HG03097 (cell line): ENCODE measurements at regions not wholly inside any gene's neighbourhood (a gene's known extent, or its start where the extent isn't known, plus 50 kb on each side); places are given as distances from the start of the nearest gene placed in this dataset.

Source experiments
- ATAC-seq: cut with Tn5 transposase; IDR thresholded peaks from one replicate; pipeline ENCODE4 v1.9.1; 2021; ENCODE audit not compliant: unreplicated experiment, low FRiP score

DNA sequence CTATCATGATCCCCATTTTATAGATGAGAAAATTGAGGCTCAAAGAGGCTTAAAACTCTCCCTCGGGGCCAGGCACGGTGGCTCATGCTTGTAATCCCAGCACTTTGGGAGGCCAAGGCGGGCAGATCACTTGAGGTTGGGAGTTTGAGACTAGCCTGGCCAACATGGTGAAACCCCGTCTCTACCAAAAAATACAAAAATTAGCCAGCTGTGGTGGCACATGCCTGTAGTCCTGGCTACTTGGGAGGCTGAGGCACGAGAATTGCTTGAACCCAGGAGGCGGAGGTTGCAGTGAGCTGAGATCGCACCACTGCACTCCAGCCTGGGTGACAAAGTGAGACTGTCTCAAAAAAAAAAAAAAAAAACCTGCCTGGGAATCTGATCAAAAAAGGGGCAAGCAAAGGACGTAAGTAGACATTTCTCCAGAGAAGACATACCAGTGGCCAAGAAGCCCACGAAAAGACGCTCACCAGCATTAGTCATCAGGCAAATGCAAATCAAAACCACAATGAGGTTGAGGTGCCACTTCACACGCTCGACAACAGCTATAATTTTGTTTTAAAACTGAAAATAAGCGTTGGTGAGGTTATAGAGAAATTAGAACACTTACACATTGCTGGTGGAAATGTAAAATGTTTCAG, 115.1 kb upstream of the TNRC6C start:
- peak; percentile 54 for ATAC-seq

DNA sequence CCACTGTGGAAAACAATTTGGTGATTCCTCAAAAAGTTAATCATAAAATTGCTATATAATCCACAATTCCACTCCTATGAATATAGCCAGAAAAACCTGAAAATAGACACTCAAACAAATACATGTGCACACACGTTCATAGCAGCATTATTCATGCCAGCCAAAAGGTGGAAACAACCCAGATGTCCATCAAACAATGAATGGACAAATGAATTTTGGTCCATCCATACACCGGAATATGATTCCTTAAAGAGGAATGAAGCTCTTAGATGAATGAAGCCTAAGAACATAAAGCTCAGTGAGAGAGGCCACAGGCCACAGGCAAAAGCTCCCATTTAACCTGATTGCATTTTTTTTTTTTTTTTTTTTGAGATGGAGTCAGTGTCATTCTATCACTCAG, 114.6 kb upstream of the TNRC6C start:
- ATAC-seq = no peak

DNA sequence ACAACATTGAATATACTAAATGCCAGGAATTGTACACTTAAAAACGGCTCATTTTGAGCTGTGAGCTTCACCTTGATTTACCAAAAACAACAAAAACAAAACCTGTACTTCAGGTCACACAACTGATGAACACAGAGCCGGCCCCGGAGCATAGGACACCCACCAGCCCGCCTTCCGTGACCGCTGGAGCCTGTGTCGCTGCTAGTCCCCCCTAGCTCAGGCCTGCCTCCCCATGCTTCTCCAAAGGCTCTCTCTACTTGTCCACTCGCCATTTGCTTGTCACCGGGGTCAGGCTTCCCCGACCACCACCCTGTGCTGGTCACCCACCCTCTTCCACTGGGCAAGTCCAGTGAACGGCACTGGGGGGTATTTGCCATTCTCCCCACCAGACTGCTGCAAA, 113.8 kb upstream of the TNRC6C start:
- no peak for ATAC-seq

DNA sequence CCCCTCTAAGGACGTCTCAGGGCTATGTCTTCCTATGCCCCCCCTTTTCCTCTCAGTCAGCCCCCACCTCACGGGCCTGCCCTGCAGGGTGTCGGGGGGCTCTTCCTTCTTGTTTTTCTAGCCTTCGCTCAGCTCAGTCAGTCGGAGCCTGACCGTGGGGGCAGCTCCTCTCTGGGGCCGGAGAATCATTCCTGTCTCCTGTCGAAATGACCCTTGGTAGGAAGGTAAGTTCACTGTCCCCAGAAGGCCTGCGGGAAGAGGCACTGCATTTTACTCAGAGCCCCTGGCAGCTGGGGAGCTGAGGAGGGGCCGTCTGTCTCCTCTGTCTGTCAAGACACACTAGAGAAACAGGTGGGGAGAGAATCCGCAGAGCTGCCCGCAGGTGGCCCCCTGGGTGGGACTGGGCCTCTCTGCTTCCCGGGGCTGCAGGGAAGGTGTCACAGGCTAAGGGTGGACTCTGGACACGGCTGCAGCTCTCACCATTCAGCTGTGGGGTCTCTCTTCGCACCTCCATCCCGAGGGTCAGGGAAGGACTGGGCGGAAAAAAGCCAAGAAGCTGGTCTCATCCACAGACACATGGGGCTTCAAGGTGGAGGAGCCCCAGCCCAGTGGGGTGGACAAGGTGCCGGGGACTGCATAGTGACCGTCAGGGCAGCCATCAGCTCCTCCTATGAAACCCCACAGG, 112.8 kb upstream of the TNRC6C start:
- ATAC-seq = no peak

- ATAC-seq = no peak
Observed at GRCh38 chr17:77846531-77847085, 111.9 kb upstream of the TNRC6C start.

DNA sequence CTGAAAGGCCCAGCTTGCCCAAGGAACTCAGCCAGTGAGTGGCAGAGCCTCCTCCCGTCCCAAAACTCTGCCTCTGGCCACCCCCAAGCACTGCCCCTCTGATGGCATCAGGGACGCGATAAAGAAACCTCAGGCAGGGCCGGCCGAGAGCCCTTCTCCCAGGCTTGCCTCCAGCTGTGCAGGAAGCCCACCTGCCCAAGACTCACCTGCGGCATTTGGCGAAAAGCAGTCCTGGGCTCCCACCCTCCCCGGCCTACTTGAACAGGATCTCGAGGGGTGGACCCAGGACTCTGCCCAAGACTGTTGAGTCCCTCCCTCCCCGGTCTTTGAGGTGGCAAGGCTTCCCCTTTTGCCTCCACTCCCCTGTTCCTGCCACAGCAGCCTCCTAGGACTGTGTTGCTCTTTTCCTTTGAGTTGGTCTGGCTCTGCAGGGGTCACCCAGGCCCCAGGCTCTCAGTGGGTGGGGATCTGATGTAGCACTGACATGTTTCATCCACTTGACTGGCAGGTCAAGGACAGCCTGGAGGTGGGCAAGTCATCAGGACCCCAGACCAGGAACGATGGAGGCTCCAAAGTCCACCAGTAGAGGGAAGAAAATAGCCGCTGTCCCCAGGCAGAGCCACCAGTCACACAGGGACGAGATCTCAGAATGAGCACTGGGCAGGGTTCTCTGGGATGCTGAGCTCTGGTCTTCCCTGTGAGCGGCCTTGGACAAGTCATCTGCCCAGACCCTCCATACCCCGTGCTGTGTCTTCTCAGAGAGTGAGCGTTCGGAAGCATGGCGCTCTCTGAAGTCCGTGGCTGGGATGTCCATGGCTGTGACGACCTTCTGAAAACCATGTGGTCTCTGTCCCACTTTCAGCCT, 111.0 kb upstream of the TNRC6C start:
- ATAC-seq = no peak

- ATAC-seq = no peak
Observed at GRCh38 chr17:77848257-77848656, 110.2 kb upstream of the TNRC6C start.

GRCh38 chr17:77849239-77849638, 109.3 kb upstream of the TNRC6C start:
- ATAC-seq = no peak

GRCh38 chr17:77851921-77852320, 106.6 kb upstream of the TNRC6C start:
- no peak for ATAC-seq

GRCh38 chr17:77852731-77853130, 105.8 kb upstream of the TNRC6C start:
- no peak for ATAC-seq

DNA sequence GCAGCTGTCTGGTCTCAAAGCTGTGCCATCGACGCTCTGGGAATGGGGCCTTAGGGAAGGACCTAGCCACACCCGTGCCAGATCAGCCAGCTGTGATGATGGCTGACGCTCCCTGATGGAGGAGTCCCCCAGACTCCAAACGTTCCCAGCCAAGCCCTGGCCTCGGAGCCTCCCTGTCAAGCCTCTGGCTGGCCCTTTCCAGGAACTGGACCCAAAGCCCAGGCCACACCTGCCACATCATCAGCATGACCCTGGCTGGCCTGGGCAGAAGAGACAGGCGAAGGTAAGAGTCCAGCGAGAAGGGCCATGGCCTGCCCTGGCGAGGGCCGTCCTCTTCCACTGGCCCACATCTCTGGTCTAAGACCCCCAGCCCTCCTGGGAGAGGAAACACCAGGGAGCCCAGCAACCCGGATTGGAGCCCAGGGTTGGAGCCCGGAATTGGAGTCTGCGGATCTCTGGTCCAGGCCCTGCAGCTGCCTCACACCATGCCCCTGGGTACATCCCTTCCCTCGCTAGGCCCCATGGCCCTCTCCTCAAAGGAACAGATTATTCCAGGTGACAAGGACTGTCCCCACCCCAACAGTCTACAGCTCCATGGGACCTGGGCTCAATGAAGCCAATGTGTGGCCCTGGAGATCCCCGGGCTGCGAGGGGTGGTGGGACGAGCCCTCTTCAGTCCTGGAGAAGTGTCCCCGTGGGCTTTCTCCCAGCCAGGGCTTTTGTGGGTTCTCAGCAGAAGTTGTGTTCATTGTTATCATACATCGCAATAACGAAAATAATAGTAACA, 105.1 kb upstream of the TNRC6C start:
- no peak for ATAC-seq

DNA sequence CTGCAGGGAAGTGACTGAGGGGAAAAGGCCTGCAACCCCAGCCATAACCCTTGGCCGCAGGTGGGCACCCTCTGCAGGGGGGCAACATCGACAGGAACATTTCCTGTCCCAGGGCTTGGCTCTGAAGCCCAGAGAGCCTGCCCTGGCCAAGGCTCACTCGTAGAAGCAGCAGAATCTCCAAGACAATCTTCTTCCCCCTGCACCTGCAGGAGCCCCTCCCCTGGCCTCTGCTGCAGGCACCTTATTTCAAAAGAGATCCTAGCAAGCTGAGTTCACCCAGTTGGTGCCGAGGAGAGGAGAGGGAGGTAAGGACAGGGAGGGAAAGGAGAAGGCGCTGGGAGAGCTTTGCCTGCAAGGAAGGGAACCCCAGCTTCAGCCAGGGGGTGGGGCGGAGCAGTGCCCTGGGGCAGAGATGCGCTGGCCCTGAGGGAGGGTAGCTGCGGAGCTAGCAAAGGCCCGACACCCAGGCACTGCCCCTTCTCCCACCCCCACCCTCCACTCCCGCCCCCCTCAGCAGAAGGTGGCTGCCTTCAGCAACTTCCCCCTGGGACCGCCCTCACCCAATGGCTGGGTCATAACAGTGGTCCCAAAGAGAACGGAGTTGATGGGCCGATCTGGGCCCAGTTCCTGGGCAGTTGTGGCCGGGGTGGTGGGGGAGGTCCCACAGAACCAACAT, 104.3 kb upstream of the TNRC6C start:
- ATAC-seq = no peak

DNA sequence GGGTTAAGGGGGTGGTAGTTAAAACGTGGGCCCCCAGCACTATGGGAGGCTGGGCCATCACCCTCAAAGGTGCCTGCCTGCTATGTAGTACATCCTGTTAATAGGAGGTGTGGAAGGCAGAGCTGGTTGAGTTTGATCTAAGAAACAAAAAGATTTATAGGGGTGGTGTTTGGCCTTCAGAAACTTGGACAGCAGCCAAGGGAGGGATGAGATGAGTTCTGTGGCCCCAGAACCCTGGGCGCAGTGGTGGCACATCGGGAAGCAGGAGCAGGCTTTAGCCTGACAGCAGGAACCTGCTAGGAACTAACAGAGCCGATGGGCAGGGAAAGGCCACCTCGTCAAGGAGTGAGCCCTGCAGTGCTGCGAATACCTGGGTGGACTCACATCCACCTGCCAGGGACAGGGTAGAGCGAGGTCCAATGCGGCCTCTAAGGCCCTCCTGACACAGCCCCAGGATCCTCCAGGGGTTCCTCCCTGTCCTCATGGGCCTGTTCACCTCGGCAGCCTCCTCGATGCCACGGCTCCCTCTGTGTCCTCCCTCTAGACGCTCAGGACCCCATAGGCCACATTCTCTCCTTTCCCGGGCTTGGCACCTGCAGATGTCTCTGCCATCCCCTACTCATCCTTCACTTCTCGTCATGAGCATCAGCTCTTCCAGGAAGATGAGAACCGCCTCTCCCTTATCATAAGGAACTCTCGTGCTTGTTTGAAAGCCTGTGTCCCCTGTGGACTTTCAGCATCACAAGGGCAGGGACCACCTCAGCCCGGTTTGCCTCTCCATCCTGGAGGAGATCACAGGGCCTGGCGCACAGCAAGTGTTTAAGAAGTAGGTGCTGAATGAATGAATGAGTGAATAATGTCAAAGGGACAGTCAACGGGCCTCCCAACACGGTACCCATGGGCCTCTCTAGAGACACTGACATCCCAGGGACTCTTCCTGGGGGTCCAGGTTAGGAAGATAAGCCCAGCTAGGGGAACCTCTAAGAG, 103.5 kb upstream of the TNRC6C start:
- no peak for ATAC-seq

DNA sequence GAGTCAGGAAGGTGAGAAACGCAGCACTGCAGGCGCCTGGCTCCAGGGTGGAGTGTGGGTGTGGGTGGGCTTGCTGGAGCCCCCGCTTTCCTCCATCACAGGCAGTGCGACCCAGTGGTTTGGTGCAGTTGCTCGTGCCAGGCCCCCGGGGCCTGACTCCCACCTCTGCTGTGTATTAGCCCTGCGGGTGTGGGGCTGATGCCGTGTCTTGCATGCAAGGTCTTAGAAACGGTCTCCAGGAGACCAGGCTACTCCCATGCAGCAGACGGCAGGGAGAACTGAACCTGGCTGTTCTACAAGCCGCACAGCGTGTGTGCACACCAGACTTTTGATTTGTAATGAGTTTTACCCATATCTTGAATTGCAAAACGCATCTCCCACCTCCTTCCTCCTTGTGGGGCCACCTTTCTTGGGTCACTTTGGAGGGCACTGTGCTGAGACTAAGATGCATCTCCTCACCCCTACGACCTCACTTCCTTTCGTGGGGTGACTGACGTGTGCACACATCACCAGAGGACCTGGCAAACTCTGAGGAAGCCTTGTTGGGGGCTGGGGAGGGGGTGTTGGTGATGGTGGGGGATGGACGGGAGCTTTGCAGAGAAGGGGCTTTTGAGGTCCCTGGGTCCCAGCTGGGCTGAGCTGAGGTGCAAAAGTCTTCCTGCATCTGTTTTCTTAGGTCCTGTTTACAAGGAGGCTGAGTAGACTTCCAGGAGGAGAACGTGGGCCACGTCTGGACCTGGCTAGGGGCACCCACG, 101.8 kb upstream of the TNRC6C start:
- no peak for ATAC-seq

DNA sequence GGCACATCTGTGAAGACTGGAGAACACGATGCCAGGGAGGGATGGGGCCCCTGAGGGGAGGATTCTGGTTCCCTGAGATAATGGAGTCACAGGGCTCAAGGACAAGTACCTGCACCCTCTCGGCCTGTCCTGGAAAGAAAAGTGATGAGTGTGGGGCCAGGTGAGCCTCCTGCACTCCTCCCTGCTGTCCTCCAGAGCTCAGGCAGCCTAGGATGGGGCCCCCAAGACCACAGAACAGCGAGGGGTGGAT, 101.3 kb upstream of the TNRC6C start:
- ATAC-seq = no peak

- no peak for ATAC-seq
Observed at GRCh38 chr17:77857613-77858012, 100.9 kb upstream of the TNRC6C start.

DNA sequence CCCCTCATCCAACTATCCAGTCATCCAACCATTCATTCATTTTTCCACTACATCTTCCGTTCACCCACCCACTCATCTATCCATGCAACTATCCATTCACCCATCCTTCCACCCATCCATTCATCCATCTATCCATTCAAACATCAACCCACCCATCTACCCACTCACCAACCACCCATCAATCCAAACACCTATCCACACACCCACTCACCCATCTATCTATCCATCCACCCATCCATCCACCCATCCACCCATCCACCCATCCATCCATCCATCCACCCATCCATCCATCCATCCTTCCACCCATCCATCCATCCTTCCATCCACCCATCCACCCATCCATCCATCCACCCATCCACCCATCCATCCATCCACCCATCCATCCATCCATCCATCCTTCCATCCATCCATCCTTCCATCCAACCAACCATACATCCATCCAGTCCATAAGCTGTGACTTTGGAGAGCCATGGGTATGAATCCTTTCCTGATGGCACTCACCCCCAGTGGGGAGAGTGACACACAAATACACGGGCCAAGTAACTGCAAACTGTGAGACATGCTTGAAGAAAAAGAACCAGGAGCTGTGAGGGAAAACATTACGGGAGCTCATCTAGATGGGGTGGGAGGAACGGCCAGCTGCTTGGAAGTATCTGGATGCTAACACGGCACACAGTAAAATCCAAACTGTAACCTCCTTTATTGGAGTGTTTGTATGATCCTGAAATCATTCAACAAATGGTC, 100.0 kb upstream of the TNRC6C start:
- ATAC-seq = no peak
